ENCODE measurements at regions not wholly inside any gene's neighbourhood (a gene's known extent, or its start where the extent isn't known, plus 50 kb on each side); places are given as distances from the start of the nearest gene placed in this dataset.

DNA sequence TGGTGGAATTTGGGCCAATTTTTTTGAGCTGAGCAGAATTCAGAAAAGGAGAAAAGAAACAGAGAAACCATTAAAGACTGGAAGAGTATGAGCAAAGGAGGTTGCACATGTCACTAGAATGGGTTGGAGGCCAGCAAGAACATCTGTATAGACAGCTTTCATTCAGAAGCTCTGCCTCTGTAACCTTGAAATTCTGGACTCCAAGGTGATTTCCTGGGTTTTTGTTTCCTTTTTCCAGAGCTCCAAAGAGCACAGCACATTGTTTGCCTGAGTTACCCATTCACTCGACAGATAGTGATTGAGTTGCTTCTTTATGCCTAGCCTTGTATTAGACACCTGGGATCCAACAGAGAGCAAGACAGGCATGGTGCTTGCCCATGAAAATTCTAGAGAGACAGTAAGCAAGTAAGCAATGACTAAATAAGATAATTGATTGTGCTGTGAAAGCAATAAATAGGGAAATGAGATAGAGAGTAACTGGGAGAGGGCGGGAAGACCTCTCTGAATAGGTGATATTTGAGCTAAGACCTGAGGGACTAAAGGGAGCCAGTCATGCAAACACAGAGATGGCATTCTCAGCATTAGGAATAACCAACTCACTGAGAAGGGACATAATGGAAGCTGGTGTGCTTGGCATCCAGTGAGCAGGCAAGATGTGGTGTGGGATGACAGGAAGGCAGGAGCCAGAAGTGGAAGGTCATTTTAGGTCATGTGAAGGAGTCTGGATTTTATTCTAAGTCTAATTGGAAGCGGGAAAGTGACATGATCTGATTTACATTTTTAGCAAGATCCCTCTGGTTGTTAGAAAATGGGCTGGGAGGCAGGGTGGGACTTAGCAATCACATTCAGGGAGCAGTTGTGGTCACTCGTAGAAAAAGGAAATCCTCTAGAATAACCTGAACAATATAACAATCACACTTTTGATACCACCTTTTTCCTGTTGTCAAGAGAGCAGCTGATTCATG, 197.5 kb downstream of the HS3ST3A1 start:
- TF ChIP-seq, protein P1, sequence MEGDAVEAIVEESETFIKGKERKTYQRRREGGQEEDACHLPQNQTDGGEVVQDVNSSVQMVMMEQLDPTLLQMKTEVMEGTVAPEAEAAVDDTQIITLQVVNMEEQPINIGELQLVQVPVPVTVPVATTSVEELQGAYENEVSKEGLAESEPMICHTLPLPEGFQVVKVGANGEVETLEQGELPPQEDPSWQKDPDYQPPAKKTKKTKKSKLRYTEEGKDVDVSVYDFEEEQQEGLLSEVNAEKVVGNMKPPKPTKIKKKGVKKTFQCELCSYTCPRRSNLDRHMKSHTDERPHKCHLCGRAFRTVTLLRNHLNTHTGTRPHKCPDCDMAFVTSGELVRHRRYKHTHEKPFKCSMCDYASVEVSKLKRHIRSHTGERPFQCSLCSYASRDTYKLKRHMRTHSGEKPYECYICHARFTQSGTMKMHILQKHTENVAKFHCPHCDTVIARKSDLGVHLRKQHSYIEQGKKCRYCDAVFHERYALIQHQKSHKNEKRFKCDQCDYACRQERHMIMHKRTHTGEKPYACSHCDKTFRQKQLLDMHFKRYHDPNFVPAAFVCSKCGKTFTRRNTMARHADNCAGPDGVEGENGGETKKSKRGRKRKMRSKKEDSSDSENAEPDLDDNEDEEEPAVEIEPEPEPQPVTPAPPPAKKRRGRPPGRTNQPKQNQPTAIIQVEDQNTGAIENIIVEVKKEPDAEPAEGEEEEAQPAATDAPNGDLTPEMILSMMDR (IDR thresholded peaks at IDR 0.05): no peak
- TF ChIP-seq POLR2A (IDR thresholded peaks at IDR 0.05) (no peak), POLR2AphosphoS5 (IDR thresholded peaks at IDR 0.05) (no peak)

Measured in prostate gland (tissue), 2 donors.